OCI-LY3 (cell line): ENCODE measurements at regions not wholly inside any gene's neighbourhood (a gene's known extent, or its start where the extent isn't known, plus 50 kb on each side); places are given as distances from the start of the nearest gene placed in this dataset.

ENCODE experiments used
- CTCF ChIP-seq: fragments of 200-600, 300-600 bp; sonication (generic); IDR thresholded peaks from 2 replicates; pipeline ENCODE4 v1.5.1; 2014; ENCODE audit warnings: antibody characterized with exemption, low read length, low read depth
- EZH2phosphoT487 ChIP-seq: fragments of 200-600 bp; shearing (Covaris generic); IDR thresholded peaks from 2 replicates; pipeline ENCODE4 v1.6.1; 2018; ENCODE audit warnings: antibody characterized with exemption, mixed run types, low read depth

GRCh38 chr7:45253368-45253767 is 95.8 kb downstream of the RAMP3 start:
- TF ChIP-seq CTCF (no peak), EZH2phosphoT487 (no peak)
